GM19328 (cell line): ENCODE measurements at regions not wholly inside any gene's neighbourhood (a gene's known extent, or its start where the extent isn't known, plus 50 kb on each side); places are given as distances from the start of the nearest gene placed in this dataset.
"Not testable (repeated sequence)": the region's sequence is repeated elsewhere in the genome, so short reads cannot be mapped to it uniquely, and the experiment has no call there.

ENCODE experiments used
- ATAC-seq: cut with Tn5 transposase; IDR thresholded peaks from one replicate; pipeline ENCODE4 v1.9.1; 2021; ENCODE audit warnings: mild to moderate bottlenecking, moderate library complexity; ENCODE audit not compliant: unreplicated experiment

DNA sequence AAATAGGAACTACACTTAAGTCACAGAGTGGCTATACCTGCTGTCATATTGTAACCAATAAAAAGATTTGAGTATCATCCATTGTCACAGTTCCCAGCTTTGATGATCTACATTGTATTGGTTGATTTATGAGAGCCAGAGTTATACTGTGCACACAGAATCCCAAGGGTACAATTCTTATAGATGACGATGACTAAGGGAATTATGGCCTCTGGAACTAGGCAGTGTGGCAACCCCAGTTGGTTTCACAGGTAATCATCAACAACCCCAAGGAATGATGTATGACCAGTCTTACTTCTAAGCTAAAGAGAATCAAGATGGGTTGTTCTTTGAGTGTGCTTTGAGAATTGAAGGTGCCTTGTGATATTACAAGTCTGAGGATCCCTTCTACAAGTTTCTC lies 217.3 kb downstream of the ETAA1 start:
- ATAC-seq = no peak

GRCh38 chr2:67616749-67617148 lies 219.6 kb downstream of the ETAA1 start:
- ATAC-seq = peak; percentile 86

DNA sequence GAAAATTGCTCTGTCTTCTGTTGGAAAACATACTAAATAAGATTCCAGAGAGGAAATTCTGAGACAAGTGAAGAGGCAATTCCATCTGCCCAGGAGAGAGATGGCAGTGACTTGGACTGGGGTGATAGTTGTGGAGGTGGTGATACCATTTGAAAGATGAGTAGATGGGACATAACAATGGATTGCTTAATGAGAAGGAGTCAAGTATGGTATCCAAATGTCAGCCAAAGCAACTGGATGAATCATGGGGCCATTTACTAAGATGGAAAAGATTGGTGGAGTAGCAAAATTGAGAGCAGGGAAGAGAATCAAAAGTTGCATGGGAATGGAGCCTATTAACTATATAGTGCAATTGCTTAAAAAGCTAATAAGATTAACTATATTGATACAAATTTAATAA lies 222.1 kb downstream of the ETAA1 start:
- ATAC-seq = no peak

DNA sequence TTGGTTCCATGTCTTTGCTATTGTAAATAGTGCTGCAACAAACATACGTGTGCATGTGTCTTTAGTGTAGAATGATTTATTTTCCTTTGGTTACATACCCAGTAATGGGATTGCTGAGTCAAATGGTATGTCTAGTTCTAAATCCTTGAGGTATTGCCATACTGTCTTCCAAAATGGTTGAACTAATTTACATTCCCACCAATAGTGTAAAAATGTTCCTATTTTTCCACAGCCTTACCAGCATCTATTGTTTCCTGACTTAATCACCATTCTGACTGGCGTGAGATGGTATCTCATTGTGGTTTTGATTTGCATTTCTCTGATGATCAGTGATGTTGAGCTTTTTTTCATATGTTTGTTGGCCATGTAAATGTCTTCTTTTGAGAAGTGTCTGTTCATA lies 226.6 kb downstream of the ETAA1 start:
- not testable (repeated sequence) for ATAC-seq

GRCh38 chr2:67625178-67625577 lies 228.0 kb downstream of the ETAA1 start:
- ATAC-seq = no peak

DNA sequence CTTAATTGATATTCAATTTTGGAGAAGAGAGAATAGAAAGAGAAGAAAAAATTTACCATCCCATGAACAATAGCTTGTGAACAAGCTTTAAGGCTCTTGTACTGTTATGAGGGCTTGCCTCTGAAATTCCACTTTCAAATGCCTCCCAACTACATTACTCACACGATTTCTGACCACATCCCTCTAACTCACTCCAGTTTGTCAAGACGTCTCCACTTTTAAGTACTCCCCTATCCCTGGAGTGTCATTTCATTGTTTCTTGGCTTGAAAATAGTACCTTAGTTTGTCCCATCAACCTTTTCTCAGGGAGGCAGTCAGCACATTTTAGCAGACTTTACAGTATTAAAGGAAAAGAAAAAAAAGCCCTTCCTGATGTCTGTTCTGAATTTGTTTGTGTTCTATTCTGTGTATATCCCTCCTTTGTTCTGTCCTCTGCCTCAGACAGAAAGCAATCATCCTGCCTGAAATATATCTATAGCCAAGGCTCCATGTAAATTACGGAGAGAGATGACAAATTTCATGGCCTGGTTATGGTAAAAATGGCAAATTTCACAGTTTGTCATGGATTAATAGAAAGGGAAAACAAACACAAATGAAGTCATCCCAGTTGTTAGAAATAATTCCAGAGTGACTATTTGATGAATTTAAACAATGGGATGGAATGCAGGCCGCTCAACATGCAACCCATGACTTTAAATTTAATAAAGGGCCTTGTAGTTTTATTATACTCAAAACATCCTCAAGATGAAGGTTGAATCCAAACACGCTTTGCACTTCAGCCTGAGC lies 228.8 kb downstream of the ETAA1 start:
- ATAC-seq = no peak

DNA sequence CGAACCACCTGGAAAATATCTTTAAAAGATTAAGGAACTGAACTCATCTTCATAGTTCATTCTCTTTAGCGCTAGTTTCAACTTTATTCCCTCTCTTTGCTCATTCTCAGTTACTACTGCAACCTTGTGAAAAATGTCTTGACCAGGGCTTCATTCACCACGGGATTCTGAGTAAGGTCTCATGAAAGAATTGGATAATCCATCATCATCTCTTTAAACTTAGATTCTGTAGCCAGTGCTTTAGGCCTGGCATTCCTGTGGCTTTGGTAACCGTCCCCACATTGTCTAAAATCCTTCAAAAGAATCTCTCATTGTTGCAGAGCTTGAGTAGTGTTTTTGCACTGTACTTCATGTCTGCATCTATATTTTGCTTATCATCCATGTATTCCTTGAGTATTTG lies 229.5 kb downstream of the ETAA1 start:
- no peak for ATAC-seq

- ATAC-seq = no peak
Measured at GRCh38 chr2:67627456-67628207, 230.5 kb downstream of the ETAA1 start.

GRCh38 chr2:67628892-67629291 lies 231.8 kb downstream of the ETAA1 start:
- ATAC-seq = no peak

- no peak for ATAC-seq
Measured at GRCh38 chr2:67631483-67631882, 234.3 kb downstream of the ETAA1 start.

DNA sequence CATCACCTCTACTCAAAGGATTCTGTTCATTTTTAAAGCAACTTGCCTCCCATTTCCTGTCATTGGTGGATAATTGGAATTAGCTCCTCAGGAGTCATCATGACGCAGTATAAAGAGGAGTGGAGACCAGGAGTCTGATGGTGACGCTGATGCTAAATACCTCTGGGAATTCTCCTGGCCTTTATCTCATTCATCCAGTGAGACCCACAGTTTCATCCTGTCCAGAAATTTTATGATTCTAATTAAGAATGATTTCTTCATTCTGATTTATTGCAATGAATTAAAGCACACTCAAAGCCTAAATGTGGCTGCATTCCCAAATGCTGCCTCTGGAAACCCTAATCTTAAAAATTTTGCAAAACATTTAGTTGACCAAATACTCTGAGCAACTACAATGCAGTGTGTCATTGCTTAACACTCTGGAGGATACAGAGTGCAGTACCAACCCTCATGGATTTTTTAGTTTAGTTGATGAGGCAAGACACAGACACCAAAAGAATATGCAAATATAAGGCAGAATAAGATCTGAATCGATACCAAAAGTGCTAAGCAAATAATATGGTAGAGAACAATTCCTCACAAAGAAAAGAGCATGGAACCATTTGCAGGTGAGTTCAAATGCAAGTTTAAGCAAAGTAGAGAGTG lies 236.2 kb downstream of the ETAA1 start:
- ATAC-seq = no peak

- no peak for ATAC-seq
Measured at GRCh38 chr2:67638146-67638545, 241.0 kb downstream of the ETAA1 start.

GRCh38 chr2:67641312-67642045 lies 244.3 kb downstream of the ETAA1 start:
- no peak for ATAC-seq

DNA sequence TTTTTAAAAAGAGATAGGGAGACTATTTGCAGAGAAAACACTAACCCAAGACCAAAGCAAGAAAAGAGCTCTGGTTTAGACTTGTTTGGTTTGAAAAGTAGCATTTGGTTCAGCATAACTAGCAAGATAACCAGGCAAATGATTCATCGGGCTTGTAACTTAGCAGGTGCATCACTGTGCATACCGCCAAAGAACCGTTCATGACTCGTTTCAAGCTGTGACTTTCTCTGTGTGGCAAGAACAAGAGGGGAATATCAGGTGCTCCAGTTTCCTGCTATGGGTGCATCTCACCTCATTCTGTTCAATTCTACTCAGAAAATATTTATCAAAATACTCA lies 244.9 kb downstream of the ETAA1 start:
- ATAC-seq = no peak

GRCh38 chr2:67642961-67643360 lies 245.8 kb downstream of the ETAA1 start:
- no peak for ATAC-seq

DNA sequence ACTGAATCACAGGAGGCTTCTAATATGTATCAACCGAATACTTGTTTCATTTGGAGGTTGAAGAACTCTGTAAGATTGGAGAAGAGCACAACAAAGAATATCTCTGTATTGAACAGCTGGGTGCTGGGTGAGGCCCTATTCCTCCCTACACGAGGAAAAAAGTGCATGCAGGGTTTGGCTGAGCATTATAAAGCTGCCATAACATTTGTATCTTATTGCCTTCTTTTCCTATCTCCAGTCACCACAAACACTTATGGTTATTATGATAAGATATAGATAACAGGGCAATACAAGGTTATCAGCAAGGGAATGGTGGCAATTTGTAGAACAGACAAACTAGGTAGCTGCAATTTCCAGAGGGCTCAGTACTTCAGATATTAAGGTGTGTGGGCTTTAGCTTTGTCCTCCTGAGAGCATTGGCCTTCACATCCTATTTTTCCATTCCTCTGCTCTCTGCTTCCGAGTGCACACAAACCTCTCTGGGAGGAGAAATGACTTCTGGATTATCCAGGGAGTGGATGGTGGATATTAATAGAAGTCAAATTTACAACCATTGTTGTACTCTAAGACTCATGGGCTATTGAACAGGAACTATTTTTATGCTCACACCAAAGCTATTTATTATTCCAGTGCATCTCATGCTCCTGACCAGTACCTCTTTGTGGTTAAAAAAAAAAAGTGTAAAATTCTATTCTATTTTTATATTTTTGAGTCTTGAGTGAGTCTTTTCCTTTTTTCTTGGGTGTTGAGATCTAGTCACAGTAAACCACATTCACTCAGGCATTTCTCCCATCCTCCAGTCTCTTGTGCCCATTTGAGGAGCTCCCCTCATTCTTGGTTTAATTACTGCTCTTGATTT lies 248.4 kb downstream of the ETAA1 start:
- ATAC-seq = no peak

DNA sequence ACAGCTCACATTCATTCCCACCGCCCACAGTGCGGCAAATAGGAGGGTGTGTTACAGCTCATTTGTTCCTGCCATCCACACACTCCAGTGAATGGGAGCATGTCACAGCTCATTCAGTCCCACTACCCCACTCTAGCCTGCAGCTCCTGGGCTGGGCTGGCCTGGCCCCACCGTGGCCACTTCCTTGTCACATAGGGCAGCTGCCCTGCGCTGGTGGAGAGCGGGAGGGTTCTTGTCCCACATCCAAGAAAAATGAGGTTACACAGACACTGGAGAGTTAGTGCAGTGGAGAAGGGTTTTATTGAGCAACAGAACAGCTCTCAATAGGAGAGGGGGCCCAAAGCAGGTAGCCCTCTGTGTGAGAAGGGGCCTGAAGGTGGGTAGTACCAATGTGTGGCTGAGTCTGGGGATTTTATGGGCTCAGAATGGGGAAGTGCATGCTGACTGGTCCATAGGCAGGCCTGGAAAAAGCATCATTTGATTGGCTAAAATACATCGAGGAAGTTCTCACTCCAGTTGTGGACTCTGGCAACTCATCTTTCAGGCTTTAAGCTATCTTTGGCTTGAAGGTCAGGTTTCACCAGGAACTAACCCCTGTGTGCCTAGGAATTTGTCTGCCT lies 249.7 kb downstream of the ETAA1 start:
- ATAC-seq = no peak

DNA sequence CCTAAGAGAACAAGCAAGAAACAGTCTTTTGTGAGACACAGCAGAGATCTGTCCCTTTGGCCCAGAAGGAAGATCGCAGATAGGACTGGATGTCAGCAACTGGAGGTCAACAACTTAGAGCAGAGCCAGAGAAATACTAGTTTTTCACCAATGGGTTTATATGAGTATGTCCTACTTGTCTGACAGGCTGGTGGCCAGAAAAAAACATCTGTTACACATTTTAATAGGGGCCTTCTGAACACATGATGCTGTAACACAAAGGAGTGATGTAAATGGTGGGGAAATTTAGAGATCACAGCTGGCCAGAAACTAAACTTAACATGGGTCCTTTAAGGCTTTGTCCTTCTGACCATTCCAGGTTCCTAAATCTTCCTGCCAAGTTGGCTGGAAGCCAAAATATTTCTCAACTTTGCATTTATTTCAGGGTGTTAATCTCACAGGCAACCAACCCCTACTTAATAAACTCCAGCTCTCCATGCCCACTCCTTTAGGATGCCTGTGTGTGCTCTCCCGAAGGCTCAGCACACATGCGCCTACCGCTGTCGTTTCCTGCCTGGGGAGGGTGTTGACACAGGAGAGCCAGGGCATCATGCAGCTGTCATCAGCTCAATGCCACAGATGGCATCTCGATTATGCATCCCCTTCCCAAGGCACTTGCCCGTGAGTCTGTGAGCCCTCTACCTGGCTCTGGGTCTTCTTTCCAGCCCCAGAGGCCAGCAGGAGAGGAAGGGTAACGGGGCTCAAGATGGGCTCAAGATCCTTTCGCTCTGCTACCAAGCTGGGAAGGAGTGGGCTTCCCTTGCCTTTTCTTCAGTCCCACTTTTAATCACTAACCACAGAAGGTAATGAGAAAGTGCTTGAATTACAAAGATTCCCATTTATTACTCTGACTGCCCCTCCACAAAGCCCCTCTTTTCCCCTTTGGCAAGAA lies 252.5 kb downstream of the ETAA1 start:
- no peak for ATAC-seq
